Upper lobe of left lung (tissue), 4 donors: ENCODE measurements at regions not wholly inside any gene's neighbourhood (a gene's known extent, or its start where the extent isn't known, plus 50 kb on each side); places are given as distances from the start of the nearest gene placed in this dataset.

Experiments
- CTCF ChIP-seq, 6 experiments: fragments of 450-650 bp in 4 of 6; fragments of 200-600 bp in 2 of 6; sonication (generic) in 2 of 6; IDR thresholded peaks; one replicate each; pipeline ENCODE4 v1.5.1; 2016 to 2019; ENCODE audit warnings: antibody characterized with exemption in 6 of 6
- EP300 ChIP-seq, 4 donors: sonication (generic); formaldehyde crosslinking; IDR thresholded peaks; one replicate each; pipeline ENCODE4 v1.5.1; 2017; ENCODE audit warnings: antibody characterized with exemption in 4 of 4, control low read depth in 2 of 4

GRCh38 chr5:174571662-174572397 lies 152.6 kb upstream of the MSX2 start:
- TF ChIP-seq CTCF (IDR thresholded peaks at IDR 0.05) (no peak), EP300 (IDR thresholded peaks at IDR 0.05) (no peak)
